ENCODE measurements at regions not wholly inside any gene's neighbourhood (a gene's known extent, or its start where the extent isn't known, plus 50 kb on each side); places are given as distances from the start of the nearest gene placed in this dataset.

- no peak for TF ChIP-seq CTCF (IDR thresholded peaks at IDR 0.05)
- TF ChIP-seq POLR2A (IDR thresholded peaks at IDR 0.05): no peak
- TF ChIP-seq EP300 (IDR thresholded peaks at IDR 0.05): no peak
- TF ChIP-seq POLR2AphosphoS5 (IDR thresholded peaks at IDR 0.05): no peak
Measured at GRCh38 chr5:69039829-69040228, 54.0 kb upstream of the SLC30A5 start.

Measured in upper lobe of left lung (tissue), 4 donors.